ENCODE measurements at regions not wholly inside any gene's neighbourhood (a gene's known extent, or its start where the extent isn't known, plus 50 kb on each side); places are given as distances from the start of the nearest gene placed in this dataset.

GRCh38 chr17:53765609-53766008 lies 57.1 kb upstream of the KIF2B start:
- TF ChIP-seq SMC3 (IDR thresholded peaks at IDR 0.05) (no peak), POLR2A (IDR thresholded peaks at IDR 0.05; ENCODE audit: low read length) (no peak), REST (IDR thresholded peaks at IDR 0.05) (no peak), FOSB (CRISPR knock-in tag; IDR thresholded peaks at IDR 0.05) (no peak), BHLHE40 (IDR thresholded peaks at IDR 0.05; ENCODE audit: low read depth, low read length) (no peak), ESRRA (IDR thresholded peaks at IDR 0.05; ENCODE audit: borderline replicate concordance, low read length) (no peak), PBX3 (IDR thresholded peaks at IDR 0.05) (no peak), EHMT2 (IDR thresholded peaks at IDR 0.05; ENCODE audit: low read depth) (no peak), RFX5 (IDR thresholded peaks at IDR 0.05) (no peak), EP300 (IDR thresholded peaks at IDR 0.05) (no peak)
- TF ChIP-seq, protein P1, sequence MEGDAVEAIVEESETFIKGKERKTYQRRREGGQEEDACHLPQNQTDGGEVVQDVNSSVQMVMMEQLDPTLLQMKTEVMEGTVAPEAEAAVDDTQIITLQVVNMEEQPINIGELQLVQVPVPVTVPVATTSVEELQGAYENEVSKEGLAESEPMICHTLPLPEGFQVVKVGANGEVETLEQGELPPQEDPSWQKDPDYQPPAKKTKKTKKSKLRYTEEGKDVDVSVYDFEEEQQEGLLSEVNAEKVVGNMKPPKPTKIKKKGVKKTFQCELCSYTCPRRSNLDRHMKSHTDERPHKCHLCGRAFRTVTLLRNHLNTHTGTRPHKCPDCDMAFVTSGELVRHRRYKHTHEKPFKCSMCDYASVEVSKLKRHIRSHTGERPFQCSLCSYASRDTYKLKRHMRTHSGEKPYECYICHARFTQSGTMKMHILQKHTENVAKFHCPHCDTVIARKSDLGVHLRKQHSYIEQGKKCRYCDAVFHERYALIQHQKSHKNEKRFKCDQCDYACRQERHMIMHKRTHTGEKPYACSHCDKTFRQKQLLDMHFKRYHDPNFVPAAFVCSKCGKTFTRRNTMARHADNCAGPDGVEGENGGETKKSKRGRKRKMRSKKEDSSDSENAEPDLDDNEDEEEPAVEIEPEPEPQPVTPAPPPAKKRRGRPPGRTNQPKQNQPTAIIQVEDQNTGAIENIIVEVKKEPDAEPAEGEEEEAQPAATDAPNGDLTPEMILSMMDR (IDR thresholded peaks at IDR 0.05): no peak
- TF ChIP-seq, protein P2, sequence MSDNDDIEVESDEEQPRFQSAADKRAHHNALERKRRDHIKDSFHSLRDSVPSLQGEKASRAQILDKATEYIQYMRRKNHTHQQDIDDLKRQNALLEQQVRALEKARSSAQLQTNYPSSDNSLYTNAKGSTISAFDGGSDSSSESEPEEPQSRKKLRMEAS (IDR thresholded peaks at IDR 0.05): no peak

Measured in A549 (cell line).